Uterus (tissue), 2 donors: ENCODE measurements at regions not wholly inside any gene's neighbourhood (a gene's known extent, or its start where the extent isn't known, plus 50 kb on each side); places are given as distances from the start of the nearest gene placed in this dataset.

ENCODE experiments used
- CTCF ChIP-seq, 4 experiments: fragments of 200-600 bp in 2 of 4; fragments of 450-650 bp in 2 of 4; sonication (generic) in 2 of 4; IDR thresholded peaks; one replicate each; pipeline ENCODE4 v1.5.1; 2016 to 2019; ENCODE audit warnings: antibody characterized with exemption in 4 of 4, mild to moderate bottlenecking in 2 of 4, moderate library complexity in 1 of 4
- POLR2A ChIP-seq, 2 donors: fragments of 450-650 bp; IDR thresholded peaks; one replicate each; pipeline ENCODE4 v1.6.1; 2016; ENCODE audit warnings: antibody characterized with exemption in 2 of 2, mild to moderate bottlenecking in 1 of 2, moderate library complexity in 1 of 2

- TF ChIP-seq CTCF (IDR thresholded peaks at IDR 0.05) (no peak), POLR2A (IDR thresholded peaks at IDR 0.05) (no peak)
Observed at GRCh38 chr12:104825408-104825807, 132.7 kb downstream of the SLC41A2 start.
